ENCODE measurements at regions not wholly inside any gene's neighbourhood (a gene's known extent, or its start where the extent isn't known, plus 50 kb on each side); places are given as distances from the start of the nearest gene placed in this dataset.
"Not testable (repeated sequence)": the region's sequence is repeated elsewhere in the genome, so short reads cannot be mapped to it uniquely, and the experiment has no call there.

DNA sequence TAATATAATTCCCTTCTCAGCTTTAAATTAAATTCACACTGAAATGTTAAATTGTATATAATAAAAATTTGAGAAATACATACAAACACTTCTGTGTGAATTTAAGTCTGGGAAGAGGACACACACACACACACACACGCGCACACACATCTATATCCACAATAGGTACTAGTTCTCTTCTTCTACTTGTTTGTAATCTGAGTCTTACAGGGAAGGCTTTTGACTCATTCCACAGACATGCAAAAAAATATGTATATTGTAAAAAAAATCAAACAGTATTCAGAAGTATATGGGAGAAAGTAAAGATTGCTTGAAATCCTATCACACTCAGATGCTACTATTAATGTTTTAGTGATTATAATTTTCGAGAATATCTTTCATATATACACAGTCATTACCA is 276.2 kb downstream of the MDFIC start:
- TF ChIP-seq, protein P1, sequence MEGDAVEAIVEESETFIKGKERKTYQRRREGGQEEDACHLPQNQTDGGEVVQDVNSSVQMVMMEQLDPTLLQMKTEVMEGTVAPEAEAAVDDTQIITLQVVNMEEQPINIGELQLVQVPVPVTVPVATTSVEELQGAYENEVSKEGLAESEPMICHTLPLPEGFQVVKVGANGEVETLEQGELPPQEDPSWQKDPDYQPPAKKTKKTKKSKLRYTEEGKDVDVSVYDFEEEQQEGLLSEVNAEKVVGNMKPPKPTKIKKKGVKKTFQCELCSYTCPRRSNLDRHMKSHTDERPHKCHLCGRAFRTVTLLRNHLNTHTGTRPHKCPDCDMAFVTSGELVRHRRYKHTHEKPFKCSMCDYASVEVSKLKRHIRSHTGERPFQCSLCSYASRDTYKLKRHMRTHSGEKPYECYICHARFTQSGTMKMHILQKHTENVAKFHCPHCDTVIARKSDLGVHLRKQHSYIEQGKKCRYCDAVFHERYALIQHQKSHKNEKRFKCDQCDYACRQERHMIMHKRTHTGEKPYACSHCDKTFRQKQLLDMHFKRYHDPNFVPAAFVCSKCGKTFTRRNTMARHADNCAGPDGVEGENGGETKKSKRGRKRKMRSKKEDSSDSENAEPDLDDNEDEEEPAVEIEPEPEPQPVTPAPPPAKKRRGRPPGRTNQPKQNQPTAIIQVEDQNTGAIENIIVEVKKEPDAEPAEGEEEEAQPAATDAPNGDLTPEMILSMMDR (conservative IDR thresholded peaks at IDR 0.05; ENCODE audit: low read depth, low read length) = no peak
- H3K4me3 ChIP-seq (ENCODE audit: low read depth, low read length) = no peak overlapping the region
- no peak for DNase-seq (ENCODE audit: low read depth)

DNA sequence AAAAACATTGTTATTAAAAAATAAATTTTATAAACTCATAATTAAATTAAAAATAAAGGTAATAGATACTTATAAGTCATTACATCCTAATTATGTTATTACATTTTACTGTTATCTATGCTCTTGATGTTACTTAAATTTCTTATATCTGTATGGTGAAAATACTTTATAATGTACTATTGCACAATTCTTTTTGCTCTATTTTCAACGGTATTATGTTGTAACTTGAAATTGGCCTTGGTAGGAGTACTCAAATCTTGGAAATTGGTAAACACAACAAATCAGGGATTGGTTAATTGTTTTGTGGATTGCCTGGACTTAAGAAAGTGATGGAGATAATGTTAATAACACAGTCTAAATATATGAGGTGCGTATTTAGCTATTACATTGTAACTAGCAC is 273.3 kb downstream of the MDFIC start:
- no peak for DNase-seq (ENCODE audit: low read depth)
- TF ChIP-seq, protein P1 (conservative IDR thresholded peaks at IDR 0.05; ENCODE audit: low read depth, low read length) = no peak
- H3K4me3 ChIP-seq (ENCODE audit: low read depth, low read length) = no peak overlapping the region

DNA sequence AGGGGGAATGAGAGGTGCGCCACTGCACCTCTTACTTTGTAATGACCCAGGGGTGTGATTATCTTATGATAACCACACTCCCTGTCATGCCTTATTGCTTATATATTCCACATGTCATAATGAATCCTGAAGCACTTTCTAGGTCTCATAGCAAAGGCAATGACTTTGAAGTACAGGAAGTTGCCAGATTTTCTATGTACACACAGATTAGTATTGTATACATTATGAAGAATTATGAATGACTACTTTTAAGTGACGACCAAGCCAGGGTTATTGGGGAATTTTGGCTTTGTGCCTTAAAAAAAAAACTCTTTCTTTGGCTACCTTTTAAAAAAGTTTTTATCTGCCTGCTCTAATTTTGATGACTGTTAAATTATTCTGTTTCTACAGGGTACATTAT is 269.6 kb downstream of the MDFIC start:
- DNase-seq (ENCODE audit: low read depth) = no peak
- TF ChIP-seq, protein P1 (conservative IDR thresholded peaks at IDR 0.05; ENCODE audit: low read depth, low read length) = no peak
- H3K4me3 ChIP-seq (ENCODE audit: low read depth, low read length) = no peak overlapping the region

DNA sequence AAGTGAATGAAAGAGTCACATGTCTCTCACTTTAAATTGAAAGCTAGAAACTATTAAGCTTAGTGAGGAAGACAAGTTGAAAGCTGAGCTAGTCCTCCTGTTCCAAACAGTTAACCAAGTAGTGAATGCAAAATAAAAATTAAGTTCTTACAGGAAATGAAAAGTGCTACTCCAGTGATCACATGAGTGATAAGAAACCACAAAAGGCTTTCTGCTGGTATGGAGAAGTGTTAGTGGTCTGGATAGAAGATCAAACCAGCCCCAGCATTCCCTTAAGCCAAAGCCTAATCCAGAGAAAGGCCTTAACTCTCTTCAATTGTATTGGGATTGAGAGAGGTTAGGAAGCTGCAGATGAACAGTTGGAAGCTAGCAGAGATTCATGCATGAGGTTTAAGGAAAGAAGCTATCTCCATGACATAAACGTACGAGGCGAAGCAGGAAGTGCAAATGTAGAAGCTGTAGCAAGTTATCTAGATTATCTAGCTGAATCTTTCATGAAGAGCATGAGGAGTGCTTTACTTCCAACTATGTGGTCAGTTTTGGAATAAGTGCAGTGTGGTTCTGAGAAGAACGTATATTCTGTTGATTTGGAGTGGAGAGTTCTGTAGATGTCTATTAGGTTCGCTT is 261.6 kb downstream of the MDFIC start:
- H3K4me3 ChIP-seq (ENCODE audit: low read depth, low read length) = no peak overlapping the region
- no peak for DNase-seq (ENCODE audit: low read depth)
- TF ChIP-seq, protein P1 (conservative IDR thresholded peaks at IDR 0.05; ENCODE audit: low read depth, low read length) = no peak

DNA sequence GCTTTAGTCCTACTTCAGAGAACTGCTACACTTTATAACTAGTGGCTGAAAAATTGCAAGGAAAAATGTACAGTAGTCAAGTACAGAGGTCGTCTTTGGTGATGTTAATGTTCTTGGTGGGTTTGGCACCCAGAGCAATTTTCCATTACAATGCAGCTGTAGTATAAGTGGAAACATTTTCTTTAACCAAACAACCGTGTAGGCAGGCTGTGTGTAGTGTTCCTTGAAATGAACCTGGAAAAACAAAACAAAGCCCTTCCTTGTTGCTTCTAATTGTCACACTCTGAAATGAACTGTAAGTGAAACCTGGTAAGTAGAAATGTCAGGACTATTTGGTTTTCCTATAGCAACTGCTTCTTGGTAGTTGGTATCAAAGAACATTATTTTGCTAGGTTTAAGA is 256.9 kb downstream of the MDFIC start:
- TF ChIP-seq, protein P1 (conservative IDR thresholded peaks at IDR 0.05; ENCODE audit: low read depth, low read length) = no peak
- peak; percentile 32 for DNase-seq (ENCODE audit: low read depth)
- H3K4me3 ChIP-seq (ENCODE audit: low read depth, low read length) = no peak overlapping the region

DNA sequence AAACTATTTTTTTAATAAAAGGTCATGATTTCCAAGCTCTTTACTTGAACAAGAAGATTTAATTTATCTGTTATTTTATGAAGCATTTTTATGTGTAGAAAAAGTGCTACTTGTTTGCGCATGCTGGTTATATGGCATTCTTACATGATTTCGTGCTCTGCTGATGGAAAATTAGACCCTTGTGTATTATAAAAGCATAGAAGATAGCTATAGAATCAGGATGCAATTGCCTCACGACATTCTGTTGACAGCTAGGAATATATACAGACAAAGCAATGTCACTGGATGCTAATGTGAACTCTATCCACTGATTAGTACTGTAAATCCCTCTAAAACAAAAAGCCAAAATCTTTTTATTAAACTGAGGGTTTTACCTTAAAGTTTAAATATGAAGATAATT is 255.9 kb downstream of the MDFIC start:
- TF ChIP-seq, protein P1 (conservative IDR thresholded peaks at IDR 0.05; ENCODE audit: low read depth, low read length) = no peak
- no peak overlapping the region for H3K4me3 ChIP-seq (ENCODE audit: low read depth, low read length)
- DNase-seq (ENCODE audit: low read depth) = no peak

DNA sequence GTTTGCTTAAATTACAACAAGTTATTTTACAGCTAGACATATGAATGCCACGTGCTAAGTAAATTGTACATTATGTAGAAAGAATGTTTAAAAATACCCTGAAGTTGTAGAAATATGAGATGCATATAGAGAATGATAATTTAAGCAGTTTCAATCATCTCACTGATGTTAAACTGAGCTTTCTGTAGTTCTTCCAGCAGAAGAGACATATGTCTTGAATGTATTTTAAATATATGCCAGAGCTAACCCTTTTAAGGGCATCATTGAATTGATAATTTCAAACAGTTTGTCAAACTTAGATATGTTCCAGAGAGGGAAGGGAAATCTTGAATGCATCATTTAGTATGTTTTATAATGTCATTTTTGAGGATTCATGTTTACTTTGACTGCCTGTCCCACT is 255.2 kb downstream of the MDFIC start:
- TF ChIP-seq, protein P1 (conservative IDR thresholded peaks at IDR 0.05; ENCODE audit: low read depth, low read length) = no peak
- H3K4me3 ChIP-seq (ENCODE audit: low read depth, low read length) = no peak overlapping the region
- no peak for DNase-seq (ENCODE audit: low read depth)

DNA sequence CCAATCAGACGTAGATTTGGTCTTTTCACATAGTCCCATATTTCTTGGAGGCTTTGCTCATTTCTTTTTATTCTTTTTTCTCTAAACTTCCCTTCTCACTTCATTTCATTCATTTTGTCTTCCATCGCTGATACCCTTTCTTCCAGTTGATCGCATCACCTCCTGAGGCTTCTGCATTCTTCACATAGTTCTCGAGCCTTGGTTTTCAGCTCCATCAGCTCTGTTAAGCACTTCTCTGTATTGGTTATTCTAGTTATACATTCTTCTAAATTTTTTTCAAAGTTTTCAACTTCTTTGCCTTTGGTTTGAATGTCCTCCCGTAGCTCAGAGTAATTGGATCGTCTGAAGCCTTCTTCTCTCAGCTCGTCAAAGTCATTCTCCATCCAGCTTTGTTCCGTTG is 250.5 kb downstream of the MDFIC start:
- not testable (repeated sequence) for DNase-seq (ENCODE audit: low read depth); H3K4me3 ChIP-seq (ENCODE audit: low read depth, low read length)
